ENCODE measurements at regions not wholly inside any gene's neighbourhood (a gene's known extent, or its start where the extent isn't known, plus 50 kb on each side); places are given as distances from the start of the nearest gene placed in this dataset.
A peak's percentile ranks its signal among the peaks of the same experiment; 100 is the strongest.

DNA sequence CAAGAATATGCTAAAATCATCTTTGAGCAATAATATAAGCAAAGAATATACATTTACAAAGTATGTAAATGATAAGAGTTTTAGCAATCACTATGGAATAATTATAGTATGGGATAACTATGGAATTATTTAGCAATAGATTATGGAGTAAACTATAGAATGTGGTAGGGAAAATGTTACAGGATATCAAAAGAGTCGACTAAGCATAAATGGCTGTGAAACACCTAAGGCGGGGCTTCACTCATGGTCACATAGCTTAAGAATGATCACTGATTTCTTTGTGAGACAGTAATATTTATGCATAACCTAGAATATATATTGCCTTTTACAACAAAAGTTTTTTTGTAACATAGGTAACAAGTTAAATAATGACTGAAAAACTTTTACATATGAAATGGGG, 2049.7 kb downstream of the ARAP2 start:
- no peak for DNase-seq

GRCh38 chr4:34196375-34196774, 2047.9 kb downstream of the ARAP2 start:
- no peak for DNase-seq

GRCh38 chr4:34198966-34199365, 2045.3 kb downstream of the ARAP2 start:
- DNase-seq: no peak

- DNase-seq: no peak
Observed at GRCh38 chr4:34200535-34200934, 2043.8 kb downstream of the ARAP2 start.

DNA sequence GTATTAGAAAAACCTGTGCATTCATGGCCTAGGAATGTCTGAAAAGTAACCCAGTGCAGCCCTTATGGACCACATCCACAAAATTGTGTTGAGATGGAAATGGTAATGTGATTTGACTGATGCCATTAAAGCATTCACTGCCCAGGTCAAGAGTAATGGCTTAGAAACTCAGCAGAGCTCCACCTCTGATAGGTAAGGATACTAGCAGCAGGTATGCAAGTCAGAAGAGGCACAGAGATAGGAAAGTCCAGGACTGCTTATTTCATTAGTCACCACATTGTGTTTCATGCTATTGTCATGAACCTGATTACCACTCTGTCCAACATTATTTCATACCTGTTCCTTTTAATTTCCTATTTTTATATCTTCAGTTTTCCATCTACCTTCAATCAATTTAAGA, 2042.2 kb downstream of the ARAP2 start:
- DNase-seq: no peak

DNA sequence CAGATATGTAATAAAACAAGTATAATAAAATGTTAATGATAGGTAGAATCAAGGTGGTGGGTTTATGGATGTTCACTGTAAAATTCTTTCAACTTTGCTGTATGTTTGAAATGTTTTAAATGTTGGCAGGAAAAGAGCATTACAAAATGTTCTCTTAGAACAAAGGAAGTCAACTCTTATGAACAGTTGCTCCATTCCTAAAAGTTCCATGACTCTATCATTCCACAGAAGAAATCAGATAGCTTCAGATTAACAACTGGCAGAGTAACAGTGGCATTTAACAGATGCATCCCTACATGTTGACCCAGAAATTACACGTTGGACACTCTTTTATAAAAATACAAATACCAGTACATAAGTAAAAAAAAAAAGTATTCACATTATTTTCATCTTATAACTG, 2023.7 kb downstream of the ARAP2 start:
- DNase-seq: no peak

GRCh38 chr4:34221986-34222385, 2022.3 kb downstream of the ARAP2 start:
- DNase-seq: no peak

- DNase-seq: no peak
Observed at GRCh38 chr4:34236118-34236517, 2008.2 kb downstream of the ARAP2 start.

DNA sequence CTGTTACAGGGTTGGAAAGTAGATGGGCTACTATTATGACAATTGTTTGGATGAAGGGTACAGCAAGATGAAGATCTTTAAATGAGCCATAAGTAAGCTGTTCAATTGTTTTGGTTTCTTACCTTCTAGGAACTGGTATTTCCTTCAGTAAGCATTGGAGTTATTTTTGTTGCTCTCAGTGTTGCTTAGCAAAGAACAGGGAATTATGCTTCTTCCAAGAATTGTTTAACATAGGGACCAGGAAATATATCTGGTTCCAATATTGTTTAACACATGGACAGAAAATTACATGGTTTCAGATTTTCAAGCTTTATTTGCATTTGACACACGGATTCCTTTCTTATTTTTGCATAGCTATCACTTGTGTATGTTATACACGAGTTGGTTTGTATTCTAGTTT, 1999.0 kb downstream of the ARAP2 start:
- DNase-seq: no peak

DNA sequence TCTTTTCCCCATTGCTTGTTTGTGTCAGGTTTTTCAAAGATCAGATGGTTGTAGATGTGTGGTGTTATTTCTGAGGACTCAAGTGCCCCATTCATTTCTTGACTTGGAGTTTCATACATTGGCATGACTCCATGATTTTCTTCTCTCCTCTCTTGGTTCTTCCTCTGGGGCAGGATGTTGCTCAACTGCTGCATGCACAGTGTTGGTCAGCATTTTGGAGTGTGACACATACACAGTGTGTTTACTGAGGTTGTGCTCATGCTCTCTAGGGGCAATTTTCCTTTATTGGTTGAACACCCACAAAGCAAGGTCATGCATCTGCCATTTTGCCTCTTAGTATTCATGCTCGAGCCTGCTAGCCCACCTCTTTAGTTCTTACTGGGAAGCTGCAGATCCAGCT, 1993.8 kb downstream of the ARAP2 start:
- DNase-seq: no peak

- DNase-seq: no peak
Observed at GRCh38 chr4:34253239-34253638, 1991.1 kb downstream of the ARAP2 start.

GRCh38 chr4:34258176-34258575, 1986.1 kb downstream of the ARAP2 start:
- DNase-seq: no peak

GRCh38 chr4:34261799-34262314, 1982.5 kb downstream of the ARAP2 start:
- DNase-seq: peak; percentile 44

DNA sequence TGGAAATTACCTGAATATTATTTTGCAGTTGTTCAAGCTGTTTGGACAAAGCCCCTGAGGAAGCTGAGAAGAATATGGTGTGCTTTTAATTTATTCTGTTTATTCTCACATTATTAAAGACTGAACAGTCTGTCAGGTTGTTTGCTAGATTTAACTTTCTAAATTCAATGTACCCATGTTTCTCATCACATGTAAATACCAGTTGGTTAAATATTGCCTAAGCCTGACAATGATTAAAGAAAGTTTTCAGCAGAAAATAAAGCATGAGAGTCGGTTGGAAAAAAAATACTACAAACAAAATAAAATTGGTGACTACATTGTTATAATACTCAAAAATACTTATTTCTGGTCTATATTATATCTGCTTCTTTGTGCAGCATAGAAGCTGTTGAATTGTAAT, 1974.7 kb downstream of the ARAP2 start:
- DNase-seq: no peak

GRCh38 chr4:34271479-34272355, 1972.6 kb downstream of the ARAP2 start:
- DNase-seq: no peak

GRCh38 chr4:34279011-34279410, 1965.3 kb downstream of the ARAP2 start:
- no peak for DNase-seq

DNA sequence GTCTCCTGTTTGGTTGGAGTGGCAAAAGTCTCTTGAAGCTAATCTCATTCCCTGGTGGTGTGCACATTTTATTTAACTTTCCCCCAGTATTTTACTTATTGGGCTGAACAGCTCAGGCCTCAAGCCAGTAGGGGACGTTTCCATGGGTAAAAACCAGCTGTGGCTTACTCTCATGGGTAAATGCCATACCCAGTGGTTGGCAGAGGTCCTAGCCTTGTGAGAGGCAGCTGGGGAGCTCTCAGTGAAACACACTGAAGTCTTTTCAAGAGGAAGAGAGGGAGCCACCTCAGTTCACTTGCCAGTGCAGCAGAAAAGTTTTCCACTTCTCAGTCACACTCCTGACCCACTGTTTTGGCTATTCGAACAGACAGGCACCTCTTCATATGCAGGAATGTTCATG, 1964.2 kb downstream of the ARAP2 start:
- no peak for DNase-seq

DNA sequence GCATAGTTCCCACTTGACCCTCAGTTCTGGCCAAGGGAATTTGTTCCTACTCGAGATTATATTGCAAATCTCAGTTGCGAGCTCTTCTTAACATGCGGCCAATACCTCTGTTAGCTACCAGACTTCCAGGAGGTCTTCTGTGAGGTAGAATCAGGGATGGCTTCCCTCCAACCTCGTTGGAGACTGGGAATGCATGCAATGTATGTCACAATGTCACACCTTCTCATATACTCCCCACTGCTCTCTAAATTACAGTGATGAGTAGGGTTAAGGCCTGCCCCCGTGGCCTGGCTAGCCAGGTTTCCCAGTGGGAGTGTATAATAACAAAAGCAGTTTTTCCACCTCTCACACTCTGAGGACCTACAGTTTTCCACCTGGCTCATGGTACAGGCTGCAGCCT, 1962.5 kb downstream of the ARAP2 start:
- DNase-seq: no peak

GRCh38 chr4:34289489-34289888, 1954.8 kb downstream of the ARAP2 start:
- no peak for DNase-seq

DNA sequence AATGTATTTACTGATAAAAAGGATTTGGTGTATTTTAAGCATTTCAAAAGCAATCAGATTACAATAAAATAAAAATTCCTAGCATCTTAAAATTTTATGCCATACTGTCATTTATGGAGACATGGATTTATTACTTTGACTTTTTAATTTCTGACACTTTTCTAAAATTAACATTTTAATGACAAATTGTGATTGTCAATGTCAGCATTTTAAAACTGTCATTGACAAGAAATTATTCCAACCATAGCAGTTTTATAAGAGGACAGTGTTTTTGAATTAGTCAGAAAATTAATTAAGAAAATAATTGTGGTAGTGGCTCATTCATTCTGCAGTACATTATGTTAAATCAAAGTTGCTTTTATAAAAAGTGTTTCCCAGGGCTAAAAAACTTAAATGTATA, 1954.4 kb downstream of the ARAP2 start:
- DNase-seq: no peak

DNA sequence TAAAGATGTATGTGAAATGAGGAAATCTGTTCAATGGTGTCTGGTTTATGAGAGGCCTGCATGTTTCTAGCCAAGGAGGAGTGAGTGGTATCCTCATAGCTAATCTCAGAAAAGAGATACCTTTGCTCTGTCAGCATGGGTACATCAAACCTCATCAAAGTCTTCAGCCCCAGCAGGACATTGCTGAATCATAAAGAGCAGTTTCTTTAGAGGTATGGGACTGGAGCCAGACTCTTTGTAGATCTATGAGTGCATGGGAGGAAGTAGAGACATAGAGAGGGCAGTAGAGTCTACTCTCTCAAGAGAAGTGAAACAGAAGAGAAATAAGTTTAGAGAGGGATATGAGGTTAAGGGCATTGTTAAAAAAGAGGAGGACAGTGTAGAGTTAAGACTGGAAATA, 1950.9 kb downstream of the ARAP2 start:
- no peak for DNase-seq

DNA sequence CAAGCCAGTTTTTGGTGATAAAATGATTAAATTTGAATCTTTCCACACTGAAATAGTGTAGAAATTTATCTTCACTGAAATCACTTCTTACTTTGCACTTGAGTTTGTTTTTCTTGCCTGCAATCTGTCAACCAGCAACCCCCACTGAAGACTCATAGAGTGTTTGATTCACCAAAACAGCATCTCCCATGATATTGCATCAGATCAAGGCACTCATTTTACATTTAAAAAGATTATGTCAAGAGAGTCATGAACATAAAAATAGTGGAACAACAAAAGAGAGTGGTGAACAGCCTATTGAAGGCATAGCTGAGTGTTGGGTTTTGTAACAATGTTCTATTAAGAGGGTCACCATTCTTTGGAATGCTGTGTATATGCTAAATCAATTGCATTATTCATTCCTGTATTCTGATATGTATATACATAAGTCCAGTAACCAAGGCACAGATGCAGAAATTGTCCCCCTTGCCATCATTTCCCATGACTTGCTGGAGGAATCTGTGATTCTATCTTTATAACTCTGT, 1934.9 kb downstream of the ARAP2 start:
- no peak for DNase-seq

GRCh38 chr4:34318773-34319172, 1925.5 kb downstream of the ARAP2 start:
- no peak for DNase-seq

GRCh38 chr4:34323549-34324320, 1920.6 kb downstream of the ARAP2 start:
- no peak for DNase-seq

Data from islet precursor cell (in vitro differentiated cells).